Endothelial cell of umbilical vein (primary cell): ENCODE measurements at regions not wholly inside any gene's neighbourhood (a gene's known extent, or its start where the extent isn't known, plus 50 kb on each side); places are given as distances from the start of the nearest gene placed in this dataset.

Experiments
- BruUV-seq: library from RNA; stranded (reverse); fragments of 400-500 nt; replicated peaks from 2 replicates; lab custom pipeline; 2021; lab: Mats Ljungman, UMichigan
- CTCF ChIA-PET: fragments of 300-600, 350-600 bp; sonication (Branson Sonifier 250); formaldehyde crosslinking; loops from one replicate; lab custom pipeline; 2021; ENCODE audit warnings: antibody characterized with exemption, inconsistent platforms; lab: Charles Lee
- POLR2A ChIA-PET: fragments of 300-600, 350-600 bp; sonication (Branson Sonifier 250); formaldehyde crosslinking; loops from one replicate; lab custom pipeline; 2021; ENCODE audit warnings: antibody characterized with exemption, inconsistent platforms; lab: Charles Lee
- DNase-seq: peaks from one replicate; pipeline ENCODE4 v3.0.0-alpha.2; 2011; ENCODE audit warnings: low read depth, low spot score
- FAIRE-seq: peaks from 2 replicates; lab custom pipeline; 2011; peaks lifted over from hg19 to GRCh38; lab: Jason Lieb, UNC
- H2AFZ ChIP-seq: 2 replicates; pipeline ENCODE4 v1.6.0; 2012; ENCODE audit warnings: low read depth, low read length, control low read depth, inconsistent platforms
- H3K27ac ChIP-seq: 2 replicates; pipeline ENCODE4 v1.5.1; 2011; ENCODE audit warnings: low read depth, mild to moderate bottlenecking, control low read depth, low read length, moderate library complexity; ENCODE audit not compliant: insufficient read depth
- H3K27me3 ChIP-seq, 2 experiments: 2 replicates each; pipeline versions ENCODE4 v1.6.0 to v1.6.1; 2011; ENCODE audit warnings: low read length in 2 of 2, mixed read lengths in 1 of 2; ENCODE audit not compliant: control insufficient read depth in 2 of 2, insufficient read depth in 2 of 2
- H3K36me3 ChIP-seq, 2 experiments: 2 replicates in 1 of 2; 3 replicates in 1 of 2; pipeline ENCODE4 v1.5.1; 2011; ENCODE audit warnings: low read length in 2 of 2, mild to moderate bottlenecking in 1 of 2, moderate library complexity in 1 of 2; ENCODE audit not compliant: control insufficient read depth in 2 of 2, insufficient read depth in 2 of 2; ENCODE audit errors: extremely low read depth in 1 of 2
- H3K4me1 ChIP-seq: 3 replicates; pipeline ENCODE4 v1.5.1; 2011; ENCODE audit warnings: mild to moderate bottlenecking, low read length; ENCODE audit not compliant: control insufficient read depth, insufficient read depth; ENCODE audit errors: extremely low read depth
- H3K4me2 ChIP-seq: 2 replicates; pipeline ENCODE4 v1.6.1; 2011; ENCODE audit warnings: low read length, control low read depth, mixed read lengths; ENCODE audit not compliant: insufficient read depth
- H3K4me3 ChIP-seq, 3 experiments: fragments of 200-600 bp in 1 of 3; sonication (generic), shearing (Covaris generic) in 1 of 3; replicated peaks in 1 of 3; 2 replicates each; pipeline ENCODE4 v1.5.1; 2011 to 2016; ENCODE audit warnings: control low read depth in 3 of 3, low read length in 3 of 3, mild to moderate bottlenecking in 2 of 3, inconsistent platforms in 1 of 3, low read depth in 1 of 3, moderate library complexity in 1 of 3; ENCODE audit not compliant: insufficient read depth in 1 of 3
- H3K79me2 ChIP-seq: 2 replicates; pipeline ENCODE4 v1.6.0; 2012; ENCODE audit warnings: low read length, inconsistent platforms; ENCODE audit not compliant: control insufficient read depth, insufficient read depth
- H3K9ac ChIP-seq: replicated peaks from 2 replicates; pipeline ENCODE3; 2011; ENCODE audit warnings: low read length, control low read depth; ENCODE audit not compliant: insufficient read depth; ENCODE audit errors: extremely low read depth
- H3K9me1 ChIP-seq: replicated peaks from 3 replicates; pipeline ENCODE4 v1.6.0; 2011; ENCODE audit warnings: mild to moderate bottlenecking, low read length; ENCODE audit not compliant: control insufficient read depth, insufficient read depth; ENCODE audit errors: extremely low read depth
- H3K9me3 ChIP-seq: replicated peaks from 2 replicates; pipeline ENCODE4 v1.5.1; 2012; ENCODE audit warnings: low read length, inconsistent platforms; ENCODE audit not compliant: control insufficient read depth, insufficient read depth
- H4K20me1 ChIP-seq: replicated peaks from 2 replicates; pipeline ENCODE3; 2011; ENCODE audit warnings: mild to moderate bottlenecking, low read length; ENCODE audit not compliant: control insufficient read depth, insufficient read depth; ENCODE audit errors: extremely low read depth
- CTCF ChIP-seq, 2 donors: IDR thresholded peaks; 1 replicate in 1 of 2; 2 replicates in 1 of 2; pipeline ENCODE4 v1.5.1; 2011; ENCODE audit warnings: low read length in 2 of 2, mild to moderate bottlenecking in 2 of 2, moderate library complexity in 2 of 2, control low read depth in 1 of 2, inconsistent platforms in 1 of 2, low read depth in 1 of 2; ENCODE audit not compliant: insufficient read depth in 1 of 2; ENCODE audit errors: extremely low read depth in 1 of 2
- EZH2 ChIP-seq: IDR thresholded peaks from 2 replicates; pipeline ENCODE4 v1.6.1; 2012; ENCODE audit warnings: borderline replicate concordance, low read depth, mild to moderate bottlenecking, moderate library complexity, low read length, inconsistent platforms; ENCODE audit not compliant: severe bottlenecking
- FOS ChIP-seq: IDR thresholded peaks from 2 replicates; pipeline ENCODE4 v1.6.1; 2011; ENCODE audit warnings: mild to moderate bottlenecking, low read length, moderate library complexity, borderline replicate concordance; ENCODE audit not compliant: insufficient read depth
- GATA2 ChIP-seq: IDR thresholded peaks from 2 replicates; pipeline ENCODE4 v1.7.0; 2011; ENCODE audit warnings: low read depth, mild to moderate bottlenecking, moderate library complexity, mixed read lengths, low read length; ENCODE audit not compliant: insufficient read length, insufficient read depth
- JUN ChIP-seq: IDR thresholded peaks from 2 replicates; pipeline ENCODE4 v1.6.1; 2011; ENCODE audit warnings: borderline replicate concordance, low read depth; ENCODE audit not compliant: insufficient read length, insufficient read depth
- MAX ChIP-seq: IDR thresholded peaks from 2 replicates; pipeline ENCODE4 v1.6.1; 2011; ENCODE audit not compliant: insufficient read depth, insufficient read length
- MYC ChIP-seq: IDR thresholded peaks from one replicate; pipeline ENCODE4 v1.6.1; 2011; ENCODE audit warnings: mild to moderate bottlenecking, low read depth, low read length
- POLR2A ChIP-seq: IDR thresholded peaks from 2 replicates; pipeline ENCODE4 v1.6.1; 2012; ENCODE audit warnings: low read depth, mild to moderate bottlenecking, control low read depth, low read length
- POLR2AphosphoS5 ChIP-seq: IDR thresholded peaks from 2 replicates; pipeline ENCODE4 v1.6.1; 2012; ENCODE audit warnings: low read depth, mild to moderate bottlenecking, control low read depth, low read length, moderate library complexity; ENCODE audit not compliant: insufficient read depth
- dilution Hi-C: fragments of 300-500 bp; cut with MboI; formaldehyde crosslinking; loops from one replicate; pipeline ENCODE4 v1.15.0; 2019; ENCODE audit warnings: low sequenced_read_pairs; ENCODE audit not compliant: extremely low pct_ligation_motif_present
- intact Hi-C: fragments of 100-400 bp; cut with micrococcal nuclease; formaldehyde crosslinking; loops from one replicate; pipeline ENCODE4 v1.10.0; 2022

GRCh38 chr2:220001751-220002150, 374.3 kb downstream of the SLC4A3 start:
- no peak for FAIRE-seq
- Histone ChIP-seq H3K4me3 (no peak overlapping the region), H2AFZ (no peak overlapping the region), H3K27ac (no peak overlapping the region), H3K36me3 (no peaks in the 10 kb centered on the region), H3K4me1 (no peaks in the 10 kb centered on the region), H3K9me1 (no peaks in the 10 kb centered on the region), H4K20me1 (no peaks in the 10 kb centered on the region), H3K27me3 (no peaks in the 10 kb centered on the region), H3K9me3 (no peaks in the 10 kb centered on the region), H3K4me2 (no peak overlapping the region), H3K79me2 (no peaks in the 10 kb centered on the region), H3K9ac (no peak overlapping the region)
- no peak for TF ChIP-seq MYC
- TF ChIP-seq POLR2AphosphoS5, result no peak
- TF ChIP-seq POLR2A, result no peak
- no peak for TF ChIP-seq MAX
- no peak for TF ChIP-seq FOS
- TF ChIP-seq EZH2, result no peak
- TF ChIP-seq CTCF (IDR thresholded peaks at IDR 0.05; ENCODE audit: extremely low read depth in 1 of 2, insufficient read depth in 1 of 2, low read depth in 1 of 2, low read length in 2 of 2), result no peak
- TF ChIP-seq GATA2, result no peak
- TF ChIP-seq JUN, result no peak
- dilution Hi-C loops (no loop called here), intact Hi-C loops (no loop called here)
- no peak for DNase-seq
- no TSS peak for BruUV-seq
- ChIA-PET CTCF (interaction anchor here (1.2 kb wide), 1 partner anchor 11 kb away, joined by 3 read pairs; no protein-coding TSS in a partner anchor), POLR2A (no interaction called here)
